Body of pancreas (tissue), 4 donors: ENCODE measurements at regions not wholly inside any gene's neighbourhood (a gene's known extent, or its start where the extent isn't known, plus 50 kb on each side); places are given as distances from the start of the nearest gene placed in this dataset.

Experiments used
- ATAC-seq: fragments of 150-250 bp; one replicate; pipeline ENCODE4 v1.9.1; 2016
- DNase-seq, 4 donors: peaks; one replicate each; pipeline ENCODE4 v3.0.0-alpha.2; 2019
- H3K27ac ChIP-seq, 4 donors: fragments of 200-600 bp; sonication (generic); 1 replicate in 3 of 4; 2 replicates in 1 of 4; pipeline versions ENCODE4 v1.5.1 to v1.6.1; 2016 to 2019; ENCODE audit warnings: mild to moderate bottlenecking in 1 of 4, mixed read lengths in 1 of 4, moderate library complexity in 1 of 4
- H3K27me3 ChIP-seq, 2 donors: fragments of 200-600 bp; sonication (generic); one replicate each; pipeline ENCODE4 v1.6.0; 2016; ENCODE audit warnings: mild to moderate bottlenecking in 1 of 2
- H3K36me3 ChIP-seq, 2 donors: fragments of 200-600 bp; sonication (generic); replicated peaks in 1 of 2; 2 replicates each; pipeline ENCODE4 v1.5.1; 2016; ENCODE audit warnings: low read depth in 2 of 2; ENCODE audit not compliant: insufficient read depth in 1 of 2
- H3K4me1 ChIP-seq: fragments of 200-600 bp; sonication (generic); one replicate; pipeline ENCODE4 v1.6.0; 2016
- H3K4me3 ChIP-seq, 2 donors: fragments of 200-600 bp; sonication (generic); 1 replicate in 1 of 2; 2 replicates in 1 of 2; pipeline ENCODE4 v1.5.1; 2016 to 2019
- H3K9me3 ChIP-seq, 3 donors: fragments of 200-600 bp; sonication (generic); 1 replicate in 2 of 3; 2 replicates in 1 of 3; pipeline ENCODE4 v1.5.1; 2016
- CTCF ChIP-seq, 7 experiments: fragments of 450-650 bp in 4 of 7; fragments of 200-600 bp in 3 of 7; sonication (generic) in 3 of 7; IDR thresholded peaks; one replicate each; pipeline ENCODE4 v1.5.1; 2016 to 2019; ENCODE audit warnings: antibody characterized with exemption in 7 of 7
- POLR2A ChIP-seq, 3 donors: fragments of 450-650 bp; IDR thresholded peaks; one replicate each; pipeline ENCODE4 v1.6.1; 2016; ENCODE audit warnings: antibody characterized with exemption in 3 of 3, mild to moderate bottlenecking in 2 of 3
- WGBS, 2 donors: methylation state at CpG; one replicate each; pipeline ENCODE4 v1.1.5; 2017; 5-methylcytosine and 5-hydroxymethylcytosine counted together
- intact Hi-C: fragments of 100-400 bp; cut with DNase I; formaldehyde crosslinking; loops from one replicate; pipeline ENCODE4 v1.15.1; 2023

- Histone ChIP-seq H3K4me1 (no peaks in the 10 kb centered on the region), H3K27ac (no peak overlapping the region), H3K36me3 (no peaks in the 10 kb centered on the region), H3K9me3 (no peaks in the 10 kb centered on the region), H3K4me3 (no peak overlapping the region), H3K27me3 (no peaks in the 10 kb centered on the region)
- TF ChIP-seq POLR2A (IDR thresholded peaks at IDR 0.05) = no peak
- no peak for TF ChIP-seq CTCF (IDR thresholded peaks at IDR 0.05)
- 68 to 73% methylated on average over 8 of the region's 8 CpGs for WGBS, 2 donors
- no peak for DNase-seq
- ATAC-seq = no peak
- intact Hi-C loops = no loop called here
Measured at GRCh38 chr14:44291366-44291915, 215.6 kb downstream of the FSCB start.

GRCh38 chr14:44287858-44288257 is 219.2 kb downstream of the FSCB start:
- intact Hi-C loops = no loop called here
- TF ChIP-seq CTCF (IDR thresholded peaks at IDR 0.05) = no peak
- TF ChIP-seq POLR2A (IDR thresholded peaks at IDR 0.05) = no peak
- H3K4me3 ChIP-seq = no peak overlapping the region
- whole genome bisulfite sequencing, 2 donors = 89% methylated on average over 2 of the region's 2 CpGs
- no peak overlapping the region for H3K27ac ChIP-seq
- no peaks in the 10 kb centered on the region for H3K36me3 ChIP-seq
- DNase-seq = no peak
- ATAC-seq = no peak
- no peaks in the 10 kb centered on the region for H3K27me3 ChIP-seq
- H3K4me1 ChIP-seq = no peaks in the 10 kb centered on the region
- no peaks in the 10 kb centered on the region for H3K9me3 ChIP-seq

GRCh38 chr14:44286201-44286600 is 220.9 kb downstream of the FSCB start:
- H3K27me3 ChIP-seq = no peaks in the 10 kb centered on the region
- intact Hi-C loops = no loop called here
- H3K4me3 ChIP-seq = no peak overlapping the region
- 52 to 63% methylated on average over 2 of the region's 2 CpGs for WGBS, 2 donors
- no peak for ATAC-seq
- no peak for DNase-seq
- H3K9me3 ChIP-seq = no peaks in the 10 kb centered on the region
- H3K27ac ChIP-seq = no peak overlapping the region
- TF ChIP-seq CTCF (IDR thresholded peaks at IDR 0.05) = no peak
- no peak for TF ChIP-seq POLR2A (IDR thresholded peaks at IDR 0.05)
- H3K4me1 ChIP-seq = no peaks in the 10 kb centered on the region
- no peaks in the 10 kb centered on the region for H3K36me3 ChIP-seq

- no peaks in the 10 kb centered on the region for H3K9me3 ChIP-seq
- no peaks in the 10 kb centered on the region for H3K4me1 ChIP-seq
- WGBS, 2 donors = 43 to 46% methylated on average over 1 of the region's 1 CpG
- no peak for TF ChIP-seq POLR2A (IDR thresholded peaks at IDR 0.05)
- no peak for TF ChIP-seq CTCF (IDR thresholded peaks at IDR 0.05)
- DNase-seq (no peak), ATAC-seq (no peak)
- no peak overlapping the region for H3K27ac ChIP-seq
- no peak overlapping the region for H3K4me3 ChIP-seq
- H3K27me3 ChIP-seq = no peaks in the 10 kb centered on the region
- intact Hi-C loops = no loop called here
- H3K36me3 ChIP-seq = no peaks in the 10 kb centered on the region
Measured at GRCh38 chr14:44283836-44284235, 223.2 kb downstream of the FSCB start.

GRCh38 chr14:44279357-44279756 is 227.7 kb downstream of the FSCB start:
- no peaks in the 10 kb centered on the region for H3K27me3 ChIP-seq

More at GRCh38 chr14:44279357-44279756, 227.7 kb downstream of the FSCB start:
- Histone ChIP-seq H3K4me1 (no peaks in the 10 kb centered on the region), H3K4me3 (no peak overlapping the region), H3K36me3 (no peaks in the 10 kb centered on the region), H3K27ac (no peak overlapping the region), H3K9me3 (no peaks in the 10 kb centered on the region)
- WGBS, 2 donors = 15 to 22% methylated on average over 1 of the region's 1 CpG
- no peak for DNase-seq
- TF ChIP-seq POLR2A (IDR thresholded peaks at IDR 0.05) = no peak
- intact Hi-C loops = no loop called here
- ATAC-seq = no peak
